Mesendoderm (in vitro differentiated cells): ENCODE measurements at regions not wholly inside any gene's neighbourhood (a gene's known extent, or its start where the extent isn't known, plus 50 kb on each side); places are given as distances from the start of the nearest gene placed in this dataset.
"Not testable (repeated sequence)": the region's sequence is repeated elsewhere in the genome, so short reads cannot be mapped to it uniquely, and the experiment has no call there.

Experiments used
- DNase-seq: peaks from one replicate; pipeline ENCODE4 v3.0.0; 2013
- H2AK5ac ChIP-seq: 2 replicates; pipeline ENCODE4 v1.6.1; 2013; ENCODE audit warnings: low read length, inconsistent platforms
- H2BK120ac ChIP-seq: 2 replicates; pipeline ENCODE4 v1.6.1; 2013; ENCODE audit warnings: low read depth, mild to moderate bottlenecking, low read length, moderate library complexity, mixed read lengths
- H2BK15ac ChIP-seq: replicated peaks from 2 replicates; pipeline ENCODE4 v1.6.1; 2013; ENCODE audit warnings: low read depth, mild to moderate bottlenecking, moderate library complexity
- H2BK5ac ChIP-seq: 2 replicates; pipeline ENCODE4 v1.6.1; 2013; ENCODE audit warnings: low read length, inconsistent platforms
- H3K18ac ChIP-seq: 2 replicates; pipeline ENCODE4 v1.6.1; 2013; ENCODE audit warnings: mild to moderate bottlenecking, low read length, mixed read lengths
- H3K23ac ChIP-seq: one replicate; pipeline ENCODE4 v1.6.1; 2013; ENCODE audit warnings: low read length
- H3K27ac ChIP-seq: 2 replicates; pipeline ENCODE4 v1.5.1; 2013; ENCODE audit warnings: low read depth, mild to moderate bottlenecking, inconsistent platforms, low read length, moderate library complexity
- H3K27me3 ChIP-seq: 2 replicates; pipeline ENCODE4 v1.6.1; 2013; ENCODE audit warnings: low read length, control low read depth, mild to moderate bottlenecking, inconsistent platforms; ENCODE audit not compliant: insufficient read depth, poor library complexity
- H3K36me3 ChIP-seq: 2 replicates; pipeline ENCODE4 v1.6.1; 2013; ENCODE audit warnings: low read length, inconsistent platforms; ENCODE audit not compliant: control insufficient read depth, insufficient read depth
- H3K4ac ChIP-seq: one replicate; pipeline ENCODE4 v1.6.1; 2013; ENCODE audit warnings: low read depth, mild to moderate bottlenecking, low read length, moderate library complexity
- H3K4me1 ChIP-seq: 2 replicates; pipeline ENCODE4 v1.6.1; 2013; ENCODE audit warnings: low read depth, low read length, inconsistent platforms; ENCODE audit not compliant: control insufficient read depth
- H3K4me2 ChIP-seq: 2 replicates; pipeline ENCODE4 v1.6.1; 2013; ENCODE audit warnings: low read length
- H3K4me3 ChIP-seq: 2 replicates; pipeline ENCODE4 v1.5.1; 2013; ENCODE audit warnings: mild to moderate bottlenecking, low read length
- H3K56ac ChIP-seq: one replicate; pipeline ENCODE4 v1.6.1; 2013; ENCODE audit warnings: low read length
- H3K79me1 ChIP-seq: 2 replicates; pipeline ENCODE4 v1.6.1; 2013; ENCODE audit warnings: low read length, inconsistent platforms
- H3K79me2 ChIP-seq: 2 replicates; pipeline ENCODE4 v1.6.1; 2013; ENCODE audit warnings: mild to moderate bottlenecking, low read length; ENCODE audit not compliant: control insufficient read depth, insufficient read depth
- H3K9ac ChIP-seq: 2 replicates; pipeline ENCODE4 v1.6.1; 2013; ENCODE audit warnings: low read length, inconsistent platforms
- H4K5ac ChIP-seq: one replicate; pipeline ENCODE4 v1.6.1; 2013; ENCODE audit warnings: low read length
- H4K8ac ChIP-seq: one replicate; pipeline ENCODE4 v1.6.1; 2013; ENCODE audit warnings: low read depth, mild to moderate bottlenecking, control low read depth, low read length, moderate library complexity
- WGBS: extraction: QIAGEN DNeasy Blood & Tissue Kit; methylation state at CpG from one replicate; pipeline ENCODE4 v1.1.7; 2013; ENCODE audit warnings: low lambda C conversion rate, missing lambda C conversion rate; ENCODE audit not compliant: insufficient coverage; ENCODE audit errors: extremely low coverage; 5-methylcytosine and 5-hydroxymethylcytosine counted together

- H4K8ac ChIP-seq, H2BK5ac ChIP-seq, H3K18ac ChIP-seq, H3K79me2 ChIP-seq, H3K4me1 ChIP-seq, H3K27ac ChIP-seq, H3K9ac ChIP-seq, H3K27me3 ChIP-seq, H2AK5ac ChIP-seq, DNase-seq, H3K56ac ChIP-seq, H3K4me2 ChIP-seq, H3K36me3 ChIP-seq, H3K79me1 ChIP-seq, H2BK120ac ChIP-seq, H2BK15ac ChIP-seq, H3K4me3 ChIP-seq, H4K5ac ChIP-seq, H3K23ac ChIP-seq, H3K4ac ChIP-seq: not testable (repeated sequence)
- no CpG with 5 or more reads among the region's 9 CpGs for WGBS
Measured at GRCh38 chr16:21367733-21368421, 89.8 kb upstream of the CRYM start.

- H3K4me3 ChIP-seq, H3K27ac ChIP-seq, H2BK5ac ChIP-seq, H2BK120ac ChIP-seq, H3K18ac ChIP-seq, H2BK15ac ChIP-seq, H3K4ac ChIP-seq, H3K23ac ChIP-seq, H3K4me1 ChIP-seq, H2AK5ac ChIP-seq, H3K36me3 ChIP-seq, DNase-seq, H3K79me2 ChIP-seq, H3K79me1 ChIP-seq, H3K27me3 ChIP-seq, H4K8ac ChIP-seq, H3K9ac ChIP-seq, H3K56ac ChIP-seq, H4K5ac ChIP-seq, H3K4me2 ChIP-seq: not testable (repeated sequence)
- WGBS: no CpG with 5 or more reads among the region's 2 CpGs
Measured at GRCh38 chr16:21366998-21367397, 88.9 kb upstream of the CRYM start.

GRCh38 chr16:21365541-21365940, 87.5 kb upstream of the CRYM start:
- not testable (repeated sequence) for H3K4me3 ChIP-seq, H3K18ac ChIP-seq, DNase-seq, H3K23ac ChIP-seq, H4K5ac ChIP-seq, H3K27ac ChIP-seq, H3K56ac ChIP-seq, H2AK5ac ChIP-seq, H3K9ac ChIP-seq, H2BK5ac ChIP-seq, H3K4me1 ChIP-seq, H3K79me2 ChIP-seq, H3K4ac ChIP-seq, H4K8ac ChIP-seq, H3K27me3 ChIP-seq, H2BK120ac ChIP-seq, H3K79me1 ChIP-seq, H3K4me2 ChIP-seq, H2BK15ac ChIP-seq, H3K36me3 ChIP-seq
- no CpG with 5 or more reads among the region's 4 CpGs for WGBS

DNA sequence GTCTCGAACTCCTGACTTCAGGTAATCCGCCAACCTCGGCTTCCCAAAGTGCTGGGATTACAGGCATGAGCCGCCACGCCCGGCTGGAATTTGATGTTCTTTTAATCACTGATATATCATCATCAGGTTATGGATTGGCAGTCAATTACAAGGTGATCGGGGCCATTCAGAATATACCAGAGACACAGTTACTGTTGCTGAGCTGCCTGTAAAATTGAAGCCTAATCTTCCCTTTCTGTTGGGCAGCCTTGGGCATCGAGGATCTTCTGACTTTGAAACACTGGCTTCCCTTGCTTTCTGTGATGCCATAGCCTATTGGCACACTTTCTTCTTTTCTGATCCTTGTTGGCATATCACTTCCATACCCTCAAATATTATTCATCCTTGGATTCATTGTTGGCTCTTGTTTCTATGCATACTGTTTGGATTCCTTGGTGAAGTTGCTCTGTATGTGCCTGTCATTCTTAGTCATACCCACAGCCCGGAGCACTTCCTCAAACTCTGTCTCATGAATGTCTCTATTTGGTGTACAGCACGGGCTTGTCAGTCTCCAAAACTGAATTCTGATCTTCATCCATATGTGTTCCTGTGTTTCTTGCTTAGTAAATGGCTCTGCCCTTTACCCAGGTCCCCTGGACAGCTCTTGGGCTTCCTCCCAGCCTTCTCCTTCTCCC, 85.6 kb upstream of the CRYM start:
- not testable (repeated sequence) for H2BK15ac ChIP-seq, H3K27ac ChIP-seq, H3K23ac ChIP-seq, DNase-seq, H3K79me2 ChIP-seq, H3K27me3 ChIP-seq, H2BK120ac ChIP-seq, H2AK5ac ChIP-seq, H3K36me3 ChIP-seq, H3K4me1 ChIP-seq, H2BK5ac ChIP-seq, H3K9ac ChIP-seq, H3K56ac ChIP-seq, H3K79me1 ChIP-seq, H3K4me3 ChIP-seq, H4K5ac ChIP-seq, H3K4me2 ChIP-seq, H3K18ac ChIP-seq, H4K8ac ChIP-seq, H3K4ac ChIP-seq
- no CpG with 5 or more reads among the region's 10 CpGs for WGBS

DNA sequence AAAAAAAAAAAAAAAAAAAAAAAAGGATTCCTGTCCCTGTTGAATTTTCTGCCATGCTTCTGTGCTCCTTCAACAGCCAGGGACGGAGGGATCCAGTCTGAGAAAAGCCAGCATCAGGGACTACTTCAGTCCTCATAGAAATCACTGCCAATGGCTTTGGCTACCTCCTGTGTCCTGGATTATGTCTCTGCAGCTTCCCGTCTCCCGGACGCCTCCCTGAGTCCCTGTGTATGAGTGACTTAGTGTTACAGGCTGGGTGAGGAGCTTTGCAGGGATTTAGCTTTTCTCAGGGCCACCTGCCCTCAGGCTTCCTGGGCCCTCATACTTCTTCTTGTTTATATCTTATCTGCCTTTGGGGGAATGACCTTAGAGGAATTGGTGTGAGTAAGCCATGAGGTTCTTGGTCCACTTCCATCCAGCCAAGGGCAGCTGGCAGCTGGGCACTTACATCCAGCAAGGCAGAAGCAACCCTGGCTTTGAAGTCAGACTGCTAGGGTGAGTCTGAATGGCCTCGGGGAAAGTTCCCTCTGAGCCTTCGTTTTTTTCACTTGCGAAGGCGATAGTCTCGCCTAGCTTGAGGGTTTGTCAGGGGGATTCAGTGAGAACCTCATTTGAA, 83.6 kb upstream of the CRYM start:
- H3K36me3 ChIP-seq, H2BK120ac ChIP-seq, H3K4me3 ChIP-seq, H2AK5ac ChIP-seq, H3K56ac ChIP-seq, H3K9ac ChIP-seq, H3K4ac ChIP-seq, H3K79me2 ChIP-seq, H4K8ac ChIP-seq, DNase-seq, H4K5ac ChIP-seq, H3K4me1 ChIP-seq, H3K23ac ChIP-seq, H3K4me2 ChIP-seq, H3K79me1 ChIP-seq, H3K27ac ChIP-seq, H3K27me3 ChIP-seq, H2BK15ac ChIP-seq, H3K18ac ChIP-seq, H2BK5ac ChIP-seq: not testable (repeated sequence)
- no CpG with 5 or more reads among the region's 9 CpGs for WGBS
